ENCODE measurements at regions not wholly inside any gene's neighbourhood (a gene's known extent, or its start where the extent isn't known, plus 50 kb on each side); places are given as distances from the start of the nearest gene placed in this dataset.

- TF ChIP-seq GATA2 (IDR thresholded peaks at IDR 0.05; ENCODE audit: low read depth, low read length), result no peak
- no peak for TF ChIP-seq GATA3 (IDR thresholded peaks at IDR 0.05; ENCODE audit: low read depth, low read length)
These were observed 81.0 kb upstream of the JAG1 start for GRCh38 chr20:10754824-10755223.

GRCh38 chr20:10758446-10758845 lies 84.6 kb upstream of the JAG1 start:
- no peak for TF ChIP-seq GATA3 (IDR thresholded peaks at IDR 0.05; ENCODE audit: low read depth, low read length)
- no peak for TF ChIP-seq GATA2 (IDR thresholded peaks at IDR 0.05; ENCODE audit: low read depth, low read length)

- no peak for TF ChIP-seq GATA2 (IDR thresholded peaks at IDR 0.05; ENCODE audit: low read depth, low read length)
- TF ChIP-seq GATA3 (IDR thresholded peaks at IDR 0.05; ENCODE audit: low read depth, low read length), result no peak
These were observed 87.4 kb upstream of the JAG1 start for GRCh38 chr20:10761232-10761631.

GRCh38 chr20:10761786-10762185 lies 88.0 kb upstream of the JAG1 start:
- TF ChIP-seq GATA2 (IDR thresholded peaks at IDR 0.05; ENCODE audit: low read depth, low read length) (no peak), GATA3 (IDR thresholded peaks at IDR 0.05; ENCODE audit: low read depth, low read length) (no peak)

- TF ChIP-seq GATA2 (IDR thresholded peaks at IDR 0.05; ENCODE audit: low read depth, low read length) (no peak), GATA3 (IDR thresholded peaks at IDR 0.05; ENCODE audit: low read depth, low read length) (no peak)
These were observed 88.4 kb upstream of the JAG1 start for GRCh38 chr20:10762216-10762615.

- no peak for TF ChIP-seq GATA2 (IDR thresholded peaks at IDR 0.05; ENCODE audit: low read depth, low read length)
- TF ChIP-seq GATA3 (IDR thresholded peaks at IDR 0.05; ENCODE audit: low read depth, low read length), result no peak
These were observed 89.3 kb upstream of the JAG1 start for GRCh38 chr20:10763112-10763511.

- TF ChIP-seq GATA3 (IDR thresholded peaks at IDR 0.05; ENCODE audit: low read depth, low read length) (no peak), GATA2 (IDR thresholded peaks at IDR 0.05; ENCODE audit: low read depth, low read length) (no peak)
These were observed 95.9 kb upstream of the JAG1 start for GRCh38 chr20:10769700-10770099.

- TF ChIP-seq GATA2 (IDR thresholded peaks at IDR 0.05; ENCODE audit: low read depth, low read length) (no peak), GATA3 (IDR thresholded peaks at IDR 0.05; ENCODE audit: low read depth, low read length) (no peak)
These were observed 97.0 kb upstream of the JAG1 start for GRCh38 chr20:10770753-10771152.

GRCh38 chr20:10771435-10772140 lies 97.8 kb upstream of the JAG1 start:
- no peak for TF ChIP-seq GATA2 (IDR thresholded peaks at IDR 0.05; ENCODE audit: low read depth, low read length)

- TF ChIP-seq GATA2 (IDR thresholded peaks at IDR 0.05; ENCODE audit: low read depth, low read length) (no peak), GATA3 (IDR thresholded peaks at IDR 0.05; ENCODE audit: low read depth, low read length) (no peak)
These were observed 100.7 kb upstream of the JAG1 start for GRCh38 chr20:10774357-10774943.

GRCh38 chr20:10777710-10778109 lies 103.9 kb upstream of the JAG1 start:
- TF ChIP-seq GATA3 (IDR thresholded peaks at IDR 0.05; ENCODE audit: low read depth, low read length) (no peak), GATA2 (IDR thresholded peaks at IDR 0.05; ENCODE audit: low read depth, low read length) (no peak)

- TF ChIP-seq GATA2 (IDR thresholded peaks at IDR 0.05; ENCODE audit: low read depth, low read length), result no peak
- no peak for TF ChIP-seq GATA3 (IDR thresholded peaks at IDR 0.05; ENCODE audit: low read depth, low read length)
These were observed 106.1 kb upstream of the JAG1 start for GRCh38 chr20:10779911-10780310.

- TF ChIP-seq GATA2 (IDR thresholded peaks at IDR 0.05; ENCODE audit: low read depth, low read length), result no peak
- no peak for TF ChIP-seq GATA3 (IDR thresholded peaks at IDR 0.05; ENCODE audit: low read depth, low read length)
These were observed 107.1 kb upstream of the JAG1 start for GRCh38 chr20:10780901-10781300.

GRCh38 chr20:10781526-10781925 lies 107.7 kb upstream of the JAG1 start:
- no peak for TF ChIP-seq GATA3 (IDR thresholded peaks at IDR 0.05; ENCODE audit: low read depth, low read length)
- TF ChIP-seq GATA2 (IDR thresholded peaks at IDR 0.05; ENCODE audit: low read depth, low read length), result no peak

- no peak for TF ChIP-seq GATA2 (IDR thresholded peaks at IDR 0.05; ENCODE audit: low read depth, low read length)
- TF ChIP-seq GATA3 (IDR thresholded peaks at IDR 0.05; ENCODE audit: low read depth, low read length), result no peak
These were observed 110.1 kb upstream of the JAG1 start for GRCh38 chr20:10783707-10784553.

All from SH-SY5Y (cell line).